Activated CD4-positive, alpha-beta memory T cell treated with anti-CD3 and anti-CD28 coated beads, Interleukin-2, amount 10 ng/mL, durations not matched to agents 7 days and 5 days (primary cell): ENCODE measurements at regions not wholly inside any gene's neighbourhood (a gene's known extent, or its start where the extent isn't known, plus 50 kb on each side); places are given as distances from the start of the nearest gene placed in this dataset.

Experiments used
- CTCF ChIA-PET: fragments of 350-600 bp; sonication (Branson Sonifier 250); formaldehyde crosslinking; loops from one replicate; lab custom pipeline; 2021; ENCODE audit warnings: antibody characterized with exemption, inconsistent platforms; lab: Charles Lee
- POLR2A ChIA-PET: fragments of 350-600 bp; sonication (Branson Sonifier 250); formaldehyde crosslinking; loops from one replicate; lab custom pipeline; 2021; ENCODE audit warnings: antibody characterized with exemption; lab: Charles Lee
- DNase-seq: peaks from one replicate; pipeline ENCODE4 v3.0.0-alpha.2; 2020
- H3K27ac Mint-ChIP-seq: one replicate; pipeline ENCODE4 v1.8.0; 2021; ENCODE audit warnings: mild to moderate bottlenecking, mixed read lengths
- H3K27me3 Mint-ChIP-seq: one replicate; pipeline ENCODE4 v1.8.0; 2021; ENCODE audit warnings: mixed read lengths
- H3K36me3 Mint-ChIP-seq: one replicate; pipeline ENCODE4 v1.8.0; 2021; ENCODE audit warnings: low read depth, mixed read lengths
- H3K4me1 Mint-ChIP-seq: one replicate; pipeline ENCODE4 v1.8.0; 2021; ENCODE audit warnings: mixed read lengths
- H3K4me3 Mint-ChIP-seq: one replicate; pipeline ENCODE4 v1.8.0; 2021; ENCODE audit warnings: mild to moderate bottlenecking, mixed read lengths
- H3K9me3 Mint-ChIP-seq: one replicate; pipeline ENCODE4 v1.8.0; 2021; ENCODE audit warnings: mixed read lengths

GRCh38 chr3:124131158-124131557 is 139.2 kb upstream of the ROPN1 start:
- H3K9me3 Mint-ChIP-seq = no peaks in the 10 kb centered on the region
- ChIA-PET POLR2A (no interaction called here), CTCF (no interaction called here)
- no peak for DNase-seq
- no peaks in the 10 kb centered on the region for H3K4me1 Mint-ChIP-seq
- H3K27ac Mint-ChIP-seq = no peak overlapping the region
- no peaks in the 10 kb centered on the region for H3K36me3 Mint-ChIP-seq
- H3K27me3 Mint-ChIP-seq = no peaks in the 10 kb centered on the region
- H3K4me3 Mint-ChIP-seq = no peak overlapping the region

- no peaks in the 10 kb centered on the region for H3K4me1 Mint-ChIP-seq
- no peak for DNase-seq
- no peak overlapping the region for H3K4me3 Mint-ChIP-seq
- no peaks in the 10 kb centered on the region for H3K9me3 Mint-ChIP-seq
- no peaks in the 10 kb centered on the region for H3K36me3 Mint-ChIP-seq
- ChIA-PET CTCF (no interaction called here), POLR2A (no interaction called here)
- no peak overlapping the region for H3K27ac Mint-ChIP-seq
- no peaks in the 10 kb centered on the region for H3K27me3 Mint-ChIP-seq
These were observed 139.7 kb upstream of the ROPN1 start for GRCh38 chr3:124131580-124131979.

- no peaks in the 10 kb centered on the region for H3K9me3 Mint-ChIP-seq
- H3K36me3 Mint-ChIP-seq = no peaks in the 10 kb centered on the region
- no peaks in the 10 kb centered on the region for H3K27me3 Mint-ChIP-seq
- ChIA-PET CTCF (no interaction called here), POLR2A (no interaction called here)
- H3K27ac Mint-ChIP-seq = no peak overlapping the region
- DNase-seq = no peak
- H3K4me1 Mint-ChIP-seq = no peaks in the 10 kb centered on the region
- no peak overlapping the region for H3K4me3 Mint-ChIP-seq
These were observed 140.9 kb upstream of the ROPN1 start for GRCh38 chr3:124132813-124133212.

- Mint-ChIP-seq H3K27ac (no peak overlapping the region), H3K27me3 (no peaks in the 10 kb centered on the region), H3K9me3 (no peaks in the 10 kb centered on the region), H3K36me3 (no peaks in the 10 kb centered on the region), H3K4me3 (no peak overlapping the region), H3K4me1 (no peaks in the 10 kb centered on the region)
- POLR2A ChIA-PET = no interaction called here
- CTCF ChIA-PET = no interaction called here
- no peak for DNase-seq
These were observed 141.5 kb upstream of the ROPN1 start for GRCh38 chr3:124133366-124133940.

GRCh38 chr3:124137216-124137615 is 145.3 kb upstream of the ROPN1 start:
- no peak for DNase-seq
- Mint-ChIP-seq H3K9me3 (no peaks in the 10 kb centered on the region), H3K27me3 (no peaks in the 10 kb centered on the region), H3K36me3 (no peaks in the 10 kb centered on the region), H3K4me3 (no peak overlapping the region), H3K27ac (no peak overlapping the region), H3K4me1 (no peaks in the 10 kb centered on the region)
- CTCF ChIA-PET = no interaction called here
- POLR2A ChIA-PET = no interaction called here

GRCh38 chr3:124138148-124138547 is 146.2 kb upstream of the ROPN1 start:
- no peak overlapping the region for H3K27ac Mint-ChIP-seq
- H3K27me3 Mint-ChIP-seq = no peaks in the 10 kb centered on the region
- no peak overlapping the region for H3K4me3 Mint-ChIP-seq
- H3K4me1 Mint-ChIP-seq = no peaks in the 10 kb centered on the region
- DNase-seq = no peak
- no peaks in the 10 kb centered on the region for H3K36me3 Mint-ChIP-seq
- POLR2A ChIA-PET = no interaction called here
- CTCF ChIA-PET = no interaction called here
- no peaks in the 10 kb centered on the region for H3K9me3 Mint-ChIP-seq

- H3K4me3 Mint-ChIP-seq = no peak overlapping the region
- H3K36me3 Mint-ChIP-seq = no peaks in the 10 kb centered on the region
- ChIA-PET CTCF (no interaction called here), POLR2A (no interaction called here)
- H3K4me1 Mint-ChIP-seq = no peaks in the 10 kb centered on the region
- no peaks in the 10 kb centered on the region for H3K27me3 Mint-ChIP-seq
- H3K27ac Mint-ChIP-seq = no peak overlapping the region
- no peak for DNase-seq
- no peaks in the 10 kb centered on the region for H3K9me3 Mint-ChIP-seq
These were observed 148.8 kb upstream of the ROPN1 start for GRCh38 chr3:124140746-124141145.

GRCh38 chr3:124142389-124142970 is 150.6 kb upstream of the ROPN1 start:
- no peaks in the 10 kb centered on the region for H3K9me3 Mint-ChIP-seq
- H3K27ac Mint-ChIP-seq = no peak overlapping the region
- POLR2A ChIA-PET = no interaction called here
- no peak overlapping the region for H3K4me3 Mint-ChIP-seq
- H3K27me3 Mint-ChIP-seq = peaks cover 2% of the 10 kb centered on the region
- H3K4me1 Mint-ChIP-seq = no peaks in the 10 kb centered on the region
- CTCF ChIA-PET = no interaction called here
- DNase-seq = no peak
- no peaks in the 10 kb centered on the region for H3K36me3 Mint-ChIP-seq

- Mint-ChIP-seq H3K27me3 (peaks cover 2% of the 10 kb centered on the region), H3K4me1 (no peaks in the 10 kb centered on the region), H3K36me3 (no peaks in the 10 kb centered on the region), H3K27ac (no peak overlapping the region), H3K9me3 (no peaks in the 10 kb centered on the region), H3K4me3 (no peak overlapping the region)
- POLR2A ChIA-PET = no interaction called here
- no peak for DNase-seq
- CTCF ChIA-PET = interaction anchor here (1.0 kb wide), 1 partner anchor 110 kb away, joined by 3 read pairs; the partner anchor contains the start of gene KALRN
These were observed 151.1 kb upstream of the ROPN1 start for GRCh38 chr3:124143047-124143446.

GRCh38 chr3:124144035-124144814 is 152.3 kb upstream of the ROPN1 start:
- no peak overlapping the region for H3K27ac Mint-ChIP-seq
- no peak overlapping the region for H3K4me3 Mint-ChIP-seq
- no peaks in the 10 kb centered on the region for H3K9me3 Mint-ChIP-seq

GRCh38 chr3:124147429-124147828 is 155.5 kb upstream of the ROPN1 start:
- no peak for DNase-seq
- ChIA-PET POLR2A (no interaction called here), CTCF (no interaction called here)
- no peak overlapping the region for H3K27ac Mint-ChIP-seq
- no peaks in the 10 kb centered on the region for H3K4me1 Mint-ChIP-seq
- H3K27me3 Mint-ChIP-seq = peaks cover 3% of the 10 kb centered on the region
- no peaks in the 10 kb centered on the region for H3K36me3 Mint-ChIP-seq
- H3K4me3 Mint-ChIP-seq = no peak overlapping the region
- no peaks in the 10 kb centered on the region for H3K9me3 Mint-ChIP-seq

More at GRCh38 chr3:124144035-124144814, 152.3 kb upstream of the ROPN1 start:
- ChIA-PET POLR2A (no interaction called here), CTCF (interaction anchor here (1.0 kb wide), 1 partner anchor 111 kb away, joined by 3 read pairs; the partner anchor contains the start of gene KALRN)
- no peak for DNase-seq
- Mint-ChIP-seq H3K36me3 (no peaks in the 10 kb centered on the region), H3K27me3 (peaks cover 2% of the 10 kb centered on the region), H3K4me1 (no peaks in the 10 kb centered on the region)

- ChIA-PET CTCF (no interaction called here), POLR2A (no interaction called here)
- no peak for DNase-seq
- no peaks in the 10 kb centered on the region for H3K36me3 Mint-ChIP-seq
- no peaks in the 10 kb centered on the region for H3K4me1 Mint-ChIP-seq
- H3K9me3 Mint-ChIP-seq = no peaks in the 10 kb centered on the region
- H3K27me3 Mint-ChIP-seq = peaks cover 3% of the 10 kb centered on the region
- H3K27ac Mint-ChIP-seq = no peak overlapping the region
- H3K4me3 Mint-ChIP-seq = no peak overlapping the region
These were observed 156.0 kb upstream of the ROPN1 start for GRCh38 chr3:124147946-124148345.

GRCh38 chr3:124149081-124149480 is 157.2 kb upstream of the ROPN1 start:
- no peak overlapping the region for H3K4me3 Mint-ChIP-seq
- no peaks in the 10 kb centered on the region for H3K36me3 Mint-ChIP-seq
- H3K4me1 Mint-ChIP-seq = no peaks in the 10 kb centered on the region
- POLR2A ChIA-PET = no interaction called here
- CTCF ChIA-PET = no interaction called here
- no peaks in the 10 kb centered on the region for H3K9me3 Mint-ChIP-seq
- DNase-seq = no peak
- peaks cover 3% of the 10 kb centered on the region for H3K27me3 Mint-ChIP-seq
- no peak overlapping the region for H3K27ac Mint-ChIP-seq
